HG02840 (cell line): ENCODE measurements at regions not wholly inside any gene's neighbourhood (a gene's known extent, or its start where the extent isn't known, plus 50 kb on each side); places are given as distances from the start of the nearest gene placed in this dataset.
A peak's percentile ranks its signal among the peaks of the same experiment; 100 is the strongest.

ENCODE experiments used
- ATAC-seq: cut with Tn5 transposase; IDR thresholded peaks from one replicate; pipeline ENCODE4 v1.9.1; 2021; ENCODE audit warnings: mild to moderate bottlenecking, moderate library complexity, moderate number of reproducible peaks; ENCODE audit not compliant: unreplicated experiment, low FRiP score

- no peak for ATAC-seq
Observed at GRCh38 chr7:10875080-10875479, 98.6 kb upstream of the PHF14 start.

DNA sequence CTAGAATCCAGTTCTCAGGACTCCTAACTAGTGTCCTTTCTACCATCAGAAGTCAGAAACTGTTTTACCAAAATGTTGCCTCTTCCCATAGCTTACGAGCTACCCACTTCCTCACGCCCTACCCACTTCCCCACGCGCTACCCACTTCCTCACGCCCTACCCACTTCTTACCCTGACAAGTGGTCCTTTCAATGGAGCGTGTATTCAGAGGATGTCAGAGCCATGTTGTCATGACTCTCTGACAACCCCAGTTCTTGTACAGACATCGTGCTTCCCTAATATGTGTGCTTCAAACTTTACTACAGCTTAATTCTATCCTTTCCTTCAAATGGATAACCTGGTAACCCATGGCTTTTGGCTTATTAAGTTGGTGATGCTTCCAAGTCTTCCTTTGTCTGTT, 84.8 kb upstream of the PHF14 start:
- ATAC-seq = no peak

GRCh38 chr7:10889266-10889898, 84.3 kb upstream of the PHF14 start:
- peak; percentile 84 for ATAC-seq

- no peak for ATAC-seq
Observed at GRCh38 chr7:10908600-10908999, 65.1 kb upstream of the PHF14 start.

- ATAC-seq = no peak
Observed at GRCh38 chr7:10910447-10910846, 63.2 kb upstream of the PHF14 start.

DNA sequence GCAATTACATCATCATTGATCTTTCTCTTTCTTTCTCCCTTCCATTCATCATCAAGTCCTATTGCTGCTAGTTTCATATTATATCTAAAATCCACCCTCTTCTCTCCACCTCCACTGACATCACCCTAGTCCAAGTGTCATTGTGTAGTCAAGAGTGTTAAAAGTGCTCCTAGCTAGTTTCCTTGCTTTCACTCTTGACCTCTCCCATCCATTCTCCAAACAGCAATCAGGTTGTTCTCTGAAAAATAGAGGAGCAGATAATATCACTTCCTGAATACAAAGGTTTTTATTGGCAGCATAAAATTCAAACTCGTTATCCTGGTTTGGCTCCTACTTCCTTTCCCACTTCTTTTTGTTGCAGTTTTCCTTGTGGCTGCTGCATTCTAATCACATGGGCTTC, 61.6 kb upstream of the PHF14 start:
- no peak for ATAC-seq

DNA sequence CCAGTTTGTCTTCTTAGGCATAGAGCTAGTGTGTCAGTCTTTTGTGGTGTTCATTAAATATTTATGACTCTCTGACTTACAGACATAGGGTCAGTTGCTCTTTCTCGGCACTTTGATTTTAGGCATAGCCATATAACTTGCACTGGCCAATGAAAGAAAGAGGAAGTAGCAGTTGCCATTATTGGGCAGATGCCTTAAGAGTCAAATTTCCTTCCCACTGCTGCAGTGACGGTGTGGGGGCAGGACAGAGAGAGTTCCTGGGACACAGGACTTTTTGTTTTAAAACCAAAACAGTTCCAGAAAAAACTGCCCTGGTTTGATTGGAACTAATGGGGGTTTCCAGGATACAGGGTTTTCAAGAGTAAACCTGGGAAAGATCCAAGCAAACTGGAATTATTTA, 60.2 kb upstream of the PHF14 start:
- no peak for ATAC-seq

GRCh38 chr7:10918093-10918590, 55.5 kb upstream of the PHF14 start:
- ATAC-seq = no peak

DNA sequence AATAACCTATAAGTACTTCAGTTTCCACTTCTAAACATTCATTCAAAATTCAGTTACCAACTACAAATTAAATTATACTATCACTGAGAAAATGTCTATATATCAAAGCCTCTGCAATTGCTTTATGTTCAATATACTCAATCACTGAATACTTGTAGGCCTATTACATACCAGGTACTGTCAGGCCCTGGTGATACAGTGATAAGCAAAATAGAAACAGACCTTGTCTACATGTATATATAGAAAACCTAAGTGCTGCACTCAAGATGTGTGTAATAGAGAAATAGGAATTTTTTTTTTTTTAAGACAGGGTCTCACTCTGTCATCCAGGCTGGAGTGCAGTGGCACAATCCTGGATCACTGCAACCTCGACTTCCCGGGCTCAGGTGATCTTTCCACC, 53.7 kb upstream of the PHF14 start:
- ATAC-seq = no peak
